ENCODE measurements at regions not wholly inside any gene's neighbourhood (a gene's known extent, or its start where the extent isn't known, plus 50 kb on each side); places are given as distances from the start of the nearest gene placed in this dataset.

DNA sequence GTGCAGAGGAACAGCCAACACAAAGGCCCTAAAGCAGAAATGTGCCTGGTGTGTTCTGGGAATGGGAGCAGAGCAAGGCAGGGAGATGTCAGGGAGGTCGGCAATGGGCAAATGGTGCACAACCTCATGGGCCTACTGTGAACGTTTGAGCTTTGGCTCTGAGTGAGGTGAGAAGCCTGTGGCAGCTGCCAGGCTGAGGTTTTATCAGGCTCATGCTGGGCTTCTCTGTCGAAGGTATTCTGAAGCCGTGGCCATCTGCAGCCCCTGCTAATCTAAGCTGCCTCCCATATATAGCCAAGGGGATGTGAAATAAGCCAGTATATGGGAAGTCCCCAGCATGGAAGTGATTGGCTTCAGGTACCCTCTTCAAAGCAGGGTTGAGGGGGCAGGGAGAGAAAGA is 193.3 kb downstream of the SLC4A3 start:
- in situ Hi-C loops (cut with HindIII; ENCODE audit: low sequenced_read_pairs): no loop called here
- DNase-seq (ENCODE audit: low spot score): no peak

DNA sequence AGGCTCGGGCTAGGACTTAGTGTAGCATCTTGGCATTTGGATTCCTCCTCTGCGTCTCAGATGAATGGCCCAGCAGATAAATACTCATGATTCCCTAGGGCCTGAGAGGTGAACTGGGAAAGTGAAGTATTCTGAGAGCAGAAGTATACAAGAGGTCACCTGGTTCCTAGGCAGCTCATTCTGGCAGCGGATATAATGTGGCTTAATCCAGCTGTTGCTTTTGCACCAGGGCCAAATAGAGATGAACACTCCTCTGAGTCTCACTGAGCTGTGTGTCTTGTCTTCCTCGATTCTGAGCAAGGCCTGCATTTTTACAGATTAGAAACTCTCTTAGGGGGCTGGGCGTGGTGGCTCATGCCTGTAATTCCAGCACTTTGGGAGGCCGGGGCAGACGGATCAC is 196.1 kb downstream of the SLC4A3 start:
- in situ Hi-C loops (cut with HindIII; ENCODE audit: low sequenced_read_pairs): no loop called here
- no peak for DNase-seq (ENCODE audit: low spot score)

DNA sequence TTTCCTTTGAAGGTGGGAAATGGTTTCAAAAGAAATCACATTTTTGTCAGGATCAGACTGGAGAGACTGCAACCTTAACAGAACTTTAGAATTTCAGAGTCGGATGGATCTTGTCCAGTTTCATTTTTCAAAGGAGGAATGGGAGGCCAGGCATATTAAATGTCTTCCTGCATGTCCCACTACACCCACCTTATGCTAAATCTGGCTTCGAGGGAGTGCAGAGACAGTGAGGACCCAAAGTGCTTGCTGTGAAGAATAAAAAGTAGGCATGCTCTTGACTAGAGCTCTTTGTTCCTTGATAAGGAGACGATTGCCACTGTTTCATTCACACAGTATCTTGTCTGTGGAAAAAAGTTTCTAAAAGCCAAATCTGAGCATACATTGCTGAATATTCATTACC is 197.6 kb downstream of the SLC4A3 start:
- DNase-seq (ENCODE audit: low spot score): no peak
- in situ Hi-C loops (cut with HindIII; ENCODE audit: low sequenced_read_pairs): no loop called here

DNA sequence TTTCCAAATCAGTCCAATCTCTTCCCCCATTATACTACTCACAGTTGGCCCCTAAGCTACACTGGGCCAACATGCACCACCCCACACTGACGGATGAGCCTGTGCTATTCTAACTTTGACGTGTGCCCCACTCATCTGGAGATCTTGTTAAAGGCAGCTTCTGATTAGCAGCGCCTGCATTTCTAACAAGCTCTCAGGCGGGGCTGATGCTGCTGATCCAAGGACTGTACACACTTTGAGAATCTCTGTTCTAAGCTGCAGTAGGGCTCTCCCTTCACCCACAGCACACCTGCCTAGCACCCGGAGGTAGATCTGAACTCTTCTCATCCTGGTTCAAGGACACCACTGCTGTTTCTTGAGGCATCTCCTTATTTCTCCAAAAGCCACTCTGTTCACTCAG is 200.7 kb downstream of the SLC4A3 start:
- in situ Hi-C loops (cut with HindIII; ENCODE audit: low sequenced_read_pairs): no loop called here
- no peak for DNase-seq (ENCODE audit: low spot score)

DNA sequence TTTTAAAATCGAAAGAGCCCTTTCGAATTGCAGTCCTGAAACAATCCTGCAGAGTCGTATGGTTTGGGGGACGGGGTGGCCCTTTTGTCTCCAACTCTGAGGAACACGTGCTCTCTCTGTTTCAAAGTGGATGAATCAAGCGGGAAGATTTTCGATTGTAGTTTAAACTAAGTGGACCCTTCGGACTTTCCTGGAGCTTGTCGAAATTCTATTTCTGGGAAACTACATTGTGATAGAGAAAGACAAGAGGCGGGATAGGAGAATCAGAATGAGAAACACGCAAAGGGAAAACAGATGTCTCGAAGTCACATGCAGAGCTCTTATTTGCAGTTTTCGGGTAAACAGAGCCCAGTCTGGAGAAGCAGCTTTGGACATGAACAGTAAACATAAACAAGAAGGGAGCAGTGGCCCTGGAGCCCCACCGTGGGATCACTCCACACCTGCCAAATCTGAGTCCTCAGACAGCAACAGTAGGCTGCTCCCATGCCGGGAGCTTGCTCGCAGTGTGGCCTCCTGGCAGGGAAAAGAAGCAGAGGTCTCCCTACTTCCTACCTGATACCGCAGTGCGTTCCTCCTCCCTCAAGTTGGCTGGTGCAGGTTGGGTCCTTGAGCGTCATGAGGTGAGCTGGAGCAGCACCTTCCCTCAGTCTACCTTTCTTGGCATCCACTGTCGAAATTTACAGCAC is 202.4 kb downstream of the SLC4A3 start:
- in situ Hi-C loops (cut with HindIII; ENCODE audit: low sequenced_read_pairs): no loop called here
- DNase-seq (ENCODE audit: low spot score): no peak

DNA sequence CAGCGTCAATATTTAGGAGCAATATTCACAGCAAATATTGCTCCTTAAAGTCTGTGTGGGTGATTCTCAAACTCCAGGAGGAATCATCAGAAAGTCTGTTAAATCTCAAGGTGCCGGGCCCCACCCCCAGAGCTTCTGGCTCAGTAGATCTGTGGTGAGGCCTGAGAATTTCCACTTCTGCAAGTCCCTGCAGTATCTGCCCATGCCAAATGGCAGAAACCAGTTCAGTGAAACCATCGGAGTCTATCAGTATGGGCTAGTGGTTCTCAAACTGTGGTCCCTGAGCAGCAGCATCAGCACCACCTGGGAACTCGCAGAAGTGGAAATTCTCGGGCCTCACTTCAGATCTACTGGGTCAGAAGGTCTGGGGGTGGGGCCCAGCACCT is 202.9 kb downstream of the SLC4A3 start:
- in situ Hi-C loops (cut with HindIII; ENCODE audit: low sequenced_read_pairs): no loop called here
- DNase-seq (ENCODE audit: low spot score): no peak

DNA sequence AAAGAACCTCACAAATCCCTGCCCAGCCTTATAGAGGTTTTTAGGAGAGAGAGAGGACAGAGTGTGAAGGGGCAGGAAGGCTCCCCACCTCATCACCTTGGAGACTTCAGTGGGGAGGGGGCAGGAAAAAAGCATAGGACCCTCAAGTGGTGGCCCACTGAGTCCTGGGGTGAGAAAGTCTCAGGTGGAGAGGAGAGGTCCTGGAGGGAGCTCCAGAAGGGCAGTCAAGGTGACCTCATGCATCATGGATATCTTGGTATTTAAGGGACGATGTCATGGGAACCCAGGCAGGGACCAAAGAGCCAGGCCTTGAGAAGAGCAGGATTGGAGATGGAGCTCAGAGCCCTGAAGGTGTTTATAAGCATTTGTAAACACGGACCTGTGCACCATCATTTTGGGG is 204.5 kb downstream of the SLC4A3 start:
- DNase-seq (ENCODE audit: low spot score): no peak
- in situ Hi-C loops (cut with HindIII; ENCODE audit: low sequenced_read_pairs): no loop called here

DNA sequence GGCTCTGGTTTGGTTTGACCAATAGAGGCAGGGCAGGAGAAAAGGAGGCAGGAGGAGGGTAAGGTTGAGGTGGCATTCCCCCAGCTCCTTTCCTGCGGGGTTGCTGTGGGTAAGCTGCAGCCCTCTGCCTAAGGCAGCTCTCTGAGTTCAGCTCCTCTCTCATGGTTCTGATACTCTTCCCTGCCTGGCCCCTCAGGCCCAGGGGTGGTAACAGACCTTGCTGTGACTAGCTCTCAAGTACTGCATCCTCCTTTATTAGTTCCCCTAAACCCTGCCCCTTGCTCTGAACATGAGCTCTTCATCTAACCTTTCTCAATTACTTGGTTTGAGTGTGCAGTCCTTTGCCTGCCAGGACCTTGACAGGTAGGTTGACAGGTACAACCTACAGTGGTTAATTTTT is 205.5 kb downstream of the SLC4A3 start:
- in situ Hi-C loops (cut with HindIII; ENCODE audit: low sequenced_read_pairs): no loop called here

DNA sequence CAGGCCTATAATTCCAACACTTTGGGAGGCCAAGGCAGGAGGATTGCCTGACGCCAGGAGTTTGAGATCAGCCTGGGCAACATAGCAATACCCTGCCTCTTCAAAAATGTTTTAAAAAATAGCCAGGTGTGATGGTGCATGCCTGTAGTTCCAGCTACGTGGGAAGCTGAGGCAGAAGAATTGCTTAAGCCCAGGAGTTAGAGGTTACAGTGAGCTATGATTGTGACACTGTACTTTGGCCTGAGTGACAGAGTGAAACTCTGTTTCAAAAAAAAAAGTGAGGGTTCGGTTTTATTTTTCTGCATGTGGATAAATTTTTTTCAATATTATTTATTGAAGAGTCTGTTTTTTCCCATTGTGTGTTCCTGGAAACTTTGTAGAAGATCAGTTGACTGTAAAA is 208.1 kb downstream of the SLC4A3 start:
- in situ Hi-C loops (cut with HindIII; ENCODE audit: low sequenced_read_pairs): no loop called here
- no peak for DNase-seq (ENCODE audit: low spot score)

More for the DNA sequence above, 205.5 kb downstream of the SLC4A3 start:
- DNase-seq (ENCODE audit: low spot score): no peak

DNA sequence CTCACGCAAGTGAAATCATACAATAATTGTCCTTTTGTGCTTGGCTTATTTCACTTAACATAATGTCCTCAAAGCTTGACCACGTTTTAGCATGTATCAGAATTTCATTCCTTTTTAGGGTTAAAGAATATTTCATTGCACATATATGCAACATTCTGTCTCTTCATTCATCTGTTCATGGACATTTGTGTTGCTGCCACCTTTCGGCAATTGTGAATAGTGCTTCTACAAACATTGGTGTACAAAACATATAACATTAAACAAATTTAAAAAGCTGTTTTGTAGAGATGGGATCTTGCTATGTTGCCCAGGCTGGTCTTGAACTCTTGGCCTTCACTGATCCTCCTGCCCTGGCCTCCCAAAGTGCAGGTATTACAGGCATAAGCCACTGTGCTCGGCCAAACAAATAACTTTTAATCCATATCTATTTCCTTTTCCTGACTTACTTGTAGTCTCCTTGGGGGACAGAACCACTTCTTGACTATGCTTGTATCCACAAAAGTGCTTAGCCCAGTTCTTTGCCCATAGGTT is 209.3 kb downstream of the SLC4A3 start:
- in situ Hi-C loops (cut with HindIII; ENCODE audit: low sequenced_read_pairs): no loop called here
- no peak for DNase-seq (ENCODE audit: low spot score)

DNA sequence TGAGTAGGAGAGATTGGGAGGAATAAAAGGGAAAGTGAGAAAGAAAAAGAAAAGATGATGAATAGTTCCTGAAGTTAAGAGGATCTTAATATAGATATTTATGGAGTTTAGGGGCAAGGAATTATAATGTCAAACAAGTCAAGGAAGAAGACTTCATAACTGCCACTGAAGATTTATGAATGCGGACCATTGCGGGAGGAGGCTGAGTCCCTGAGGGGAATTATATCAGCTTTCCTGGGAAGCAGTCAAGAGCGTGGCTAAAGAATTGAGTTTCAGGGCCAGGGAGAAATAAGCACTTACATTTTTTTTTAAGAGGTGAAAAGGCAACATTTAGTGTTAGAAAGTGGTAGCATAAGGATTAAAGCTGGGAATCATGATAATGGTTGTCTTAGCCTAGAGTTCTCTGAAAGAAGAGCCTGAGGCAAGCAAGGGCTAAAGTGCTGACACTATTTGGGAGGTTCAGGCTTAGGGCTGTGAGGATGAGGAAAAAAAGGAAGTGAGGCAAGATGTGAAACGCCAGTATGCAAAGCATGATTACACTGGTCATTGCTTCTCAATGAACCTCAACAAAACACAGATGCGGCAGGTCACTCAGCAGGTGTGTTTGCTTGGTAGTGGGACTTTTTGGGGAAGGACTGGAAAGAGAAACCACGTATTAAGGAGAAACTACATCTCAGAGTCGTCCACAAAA is 217.1 kb downstream of the SLC4A3 start:
- in situ Hi-C loops (cut with HindIII; ENCODE audit: low sequenced_read_pairs): no loop called here
- no peak for DNase-seq (ENCODE audit: low spot score)

DNA sequence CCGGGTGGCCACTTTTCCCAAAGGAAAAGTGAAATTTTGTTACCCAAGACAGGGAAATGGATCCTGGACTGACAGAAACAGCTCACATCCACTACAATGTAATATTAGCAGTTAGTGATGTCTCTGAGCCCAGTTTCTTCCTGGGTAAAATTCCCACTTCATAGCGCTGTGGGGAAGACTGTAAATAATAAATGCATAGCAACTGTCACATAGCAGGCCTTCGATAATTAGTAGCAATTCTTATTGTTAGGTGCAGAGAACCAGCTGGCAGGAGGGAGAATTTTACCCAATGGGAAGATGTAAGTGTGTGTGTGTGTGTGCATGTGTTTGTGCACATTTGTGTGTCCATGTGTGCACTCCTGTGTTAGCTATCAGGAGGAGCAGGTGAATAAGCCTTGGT is 221.5 kb downstream of the SLC4A3 start:
- DNase-seq (ENCODE audit: low spot score): no peak
- in situ Hi-C loops (cut with HindIII; ENCODE audit: low sequenced_read_pairs): no loop called here

DNA sequence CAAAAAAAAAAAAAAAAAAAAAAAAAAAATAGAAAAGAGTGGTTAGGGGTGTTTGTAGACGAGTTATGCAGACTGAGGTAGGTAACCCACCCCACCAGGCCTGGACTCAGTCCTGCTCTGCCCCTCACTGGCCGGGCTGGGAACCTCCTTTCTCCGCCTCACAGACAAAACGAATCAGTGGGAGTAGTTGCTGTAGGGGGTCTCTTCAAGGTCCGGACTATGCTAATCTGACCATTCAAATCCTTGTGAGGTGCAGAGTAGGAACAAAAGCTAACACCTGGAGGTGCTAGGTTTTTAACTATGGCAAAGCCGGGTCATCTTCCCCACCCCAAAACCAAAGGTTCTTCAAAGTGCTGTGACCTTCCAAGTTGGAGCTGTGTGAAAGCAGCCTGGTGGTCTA is 223.7 kb downstream of the SLC4A3 start:
- no peak for DNase-seq (ENCODE audit: low spot score)
- in situ Hi-C loops (cut with HindIII; ENCODE audit: low sequenced_read_pairs): no loop called here

DNA sequence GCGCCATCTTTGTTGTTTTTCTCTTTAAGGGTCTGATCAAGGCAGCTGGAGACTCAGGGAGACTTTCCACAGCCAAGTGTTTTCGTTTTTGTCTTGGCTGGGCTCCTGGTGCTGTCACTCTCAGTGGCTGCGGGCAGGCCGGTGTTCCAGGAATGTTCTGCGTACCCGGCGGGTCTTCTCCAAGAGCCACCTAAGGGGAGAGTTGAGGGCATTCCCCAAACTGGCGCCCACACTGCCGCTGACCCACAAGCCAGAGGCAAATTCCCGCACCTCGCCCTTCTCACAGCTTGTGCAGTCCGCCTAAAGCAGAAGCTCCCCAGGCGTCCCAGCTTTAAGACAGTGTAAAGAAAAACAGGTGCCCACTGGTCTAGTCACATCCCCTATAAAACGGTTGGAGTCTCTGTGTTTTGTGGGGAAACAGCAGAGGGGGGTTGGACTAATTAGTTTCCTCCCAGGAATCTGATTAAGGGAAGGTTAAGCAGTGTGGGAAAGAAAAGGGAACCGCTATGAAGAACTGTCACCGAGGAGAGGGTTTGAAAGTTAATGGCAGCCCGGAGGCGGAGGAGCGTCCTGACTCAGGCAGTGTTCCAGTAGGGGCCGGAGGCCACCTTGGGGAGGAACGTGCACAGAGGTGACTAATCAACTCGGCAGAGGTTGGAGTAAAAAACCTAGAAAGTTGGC is 224.5 kb downstream of the SLC4A3 start:
- in situ Hi-C loops (cut with HindIII; ENCODE audit: low sequenced_read_pairs): no loop called here
- DNase-seq (ENCODE audit: low spot score): no peak

DNA sequence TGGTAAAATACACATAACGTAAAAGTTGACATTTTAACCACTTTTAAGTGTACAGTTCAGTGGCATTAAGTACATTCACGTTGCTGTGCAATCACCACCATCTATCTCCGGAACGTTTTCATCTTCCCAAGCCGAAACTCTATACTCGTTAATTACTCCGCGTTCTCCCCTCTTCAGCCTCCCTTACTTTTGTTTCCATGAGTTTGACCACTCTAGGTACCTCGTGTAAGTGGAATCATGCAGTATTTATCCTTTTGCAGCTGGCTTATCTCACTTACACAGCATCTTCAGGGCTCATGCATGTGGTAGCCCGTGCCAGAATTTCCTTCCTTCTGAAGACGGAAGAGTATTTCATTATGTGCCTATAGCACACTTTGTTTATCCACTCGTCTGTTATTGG is 225.2 kb downstream of the SLC4A3 start:
- in situ Hi-C loops (cut with HindIII; ENCODE audit: low sequenced_read_pairs): no loop called here
- no peak for DNase-seq (ENCODE audit: low spot score)

DNA sequence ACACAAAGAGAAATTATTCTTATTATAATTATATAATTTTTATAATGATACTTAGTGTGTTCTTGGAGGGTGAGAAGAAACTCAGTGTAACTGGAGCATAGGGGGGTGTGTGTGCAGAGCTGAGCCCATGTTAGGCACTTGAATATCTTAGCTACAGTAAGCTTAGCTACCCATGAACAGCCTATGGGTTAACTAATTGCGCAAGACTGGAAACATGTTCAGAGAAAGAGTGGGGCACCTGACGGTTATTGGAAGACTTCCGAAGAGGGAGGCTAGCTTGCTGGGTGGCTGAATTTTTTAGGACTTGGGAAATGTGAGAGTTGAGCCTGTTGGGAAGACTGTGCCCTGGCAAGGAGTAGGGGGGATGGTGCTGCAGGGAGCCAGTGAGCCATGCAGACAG is 229.2 kb downstream of the SLC4A3 start:
- DNase-seq (ENCODE audit: low spot score): no peak
- in situ Hi-C loops (cut with HindIII; ENCODE audit: low sequenced_read_pairs): no loop called here

DNA sequence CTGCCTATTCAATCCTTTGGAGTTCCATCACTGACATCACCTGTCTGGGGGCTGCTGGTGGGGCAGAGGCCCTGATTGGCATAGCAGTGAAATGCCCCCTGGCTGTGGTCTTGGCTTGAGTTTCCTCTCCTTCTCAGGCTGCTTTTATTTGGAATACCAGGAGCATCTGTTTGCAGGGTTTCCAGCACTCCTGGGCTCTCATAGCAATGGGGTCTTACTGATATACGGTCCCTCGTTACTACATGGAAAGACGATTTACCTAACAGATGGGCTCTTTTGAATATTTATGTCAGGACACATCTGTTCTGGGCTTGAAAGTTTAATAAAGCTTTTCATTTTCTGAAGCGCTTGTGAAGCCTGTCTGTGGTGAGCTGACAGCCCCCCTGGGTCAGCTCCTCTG is 230.3 kb downstream of the SLC4A3 start:
- DNase-seq (ENCODE audit: low spot score): no peak
- in situ Hi-C loops (cut with HindIII; ENCODE audit: low sequenced_read_pairs): no loop called here

DNA sequence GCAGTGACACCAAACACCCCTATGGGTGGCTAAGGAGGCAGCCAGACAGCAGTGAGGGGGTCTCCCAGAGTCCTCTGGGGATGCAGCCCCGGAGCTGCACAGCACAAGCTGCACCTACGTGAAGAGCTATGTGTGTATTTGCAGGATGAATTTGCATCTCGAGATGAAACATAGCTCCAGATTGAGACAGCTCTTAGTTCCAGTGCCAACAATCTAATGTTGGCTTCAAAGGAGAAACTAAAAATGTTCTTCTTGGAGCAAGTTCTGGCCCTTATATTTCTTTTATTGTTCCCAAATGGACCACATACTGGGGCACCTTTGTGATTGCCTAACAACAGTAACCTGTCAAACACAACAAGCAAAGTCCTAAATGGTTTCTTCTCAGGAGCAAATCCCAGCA is 233.9 kb downstream of the SLC4A3 start:
- no peak for DNase-seq (ENCODE audit: low spot score)
- in situ Hi-C loops (cut with HindIII; ENCODE audit: low sequenced_read_pairs): no loop called here

DNA sequence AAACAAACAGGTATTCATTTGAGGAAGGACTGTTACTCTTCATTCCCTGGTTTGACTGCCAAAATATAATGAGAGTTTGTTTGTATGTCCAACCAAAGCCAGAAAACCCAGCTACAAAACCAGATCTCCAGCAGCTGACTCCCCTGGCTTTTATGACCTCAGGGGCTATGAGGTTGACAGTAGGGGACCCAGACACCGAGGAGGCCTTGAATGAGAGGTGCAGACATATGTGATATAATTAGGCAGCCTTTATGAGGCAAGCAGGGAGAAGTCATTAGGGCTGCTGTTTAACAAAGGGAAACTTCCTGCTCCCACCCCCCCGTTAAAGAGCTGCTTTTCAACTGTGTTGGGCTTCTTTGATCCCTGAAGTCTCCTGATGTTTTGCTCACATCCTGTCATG is 236.7 kb downstream of the SLC4A3 start:
- in situ Hi-C loops (cut with HindIII; ENCODE audit: low sequenced_read_pairs): no loop called here
- no peak for DNase-seq (ENCODE audit: low spot score)

DNA sequence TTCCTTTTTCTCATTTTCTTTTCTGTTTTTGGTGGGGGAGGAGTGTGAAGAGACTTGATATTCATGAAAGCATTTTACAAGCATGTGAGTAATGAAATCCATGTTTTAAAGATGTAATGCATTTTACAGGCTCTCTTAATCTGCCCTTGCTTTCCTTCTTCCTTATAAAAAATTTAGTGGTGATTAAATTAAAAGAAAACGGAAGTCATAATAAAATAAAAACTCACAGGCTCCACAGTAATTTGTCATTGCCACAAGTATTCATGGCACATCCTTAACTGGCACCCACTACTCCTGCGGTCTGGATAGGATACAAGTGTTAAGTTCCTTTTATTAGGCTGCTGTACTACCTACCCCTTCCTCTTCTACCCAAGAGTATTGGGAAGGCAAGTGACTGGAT is 241.2 kb downstream of the SLC4A3 start:
- DNase-seq (ENCODE audit: low spot score): no peak
- in situ Hi-C loops (cut with HindIII; ENCODE audit: low sequenced_read_pairs): no loop called here

DNA sequence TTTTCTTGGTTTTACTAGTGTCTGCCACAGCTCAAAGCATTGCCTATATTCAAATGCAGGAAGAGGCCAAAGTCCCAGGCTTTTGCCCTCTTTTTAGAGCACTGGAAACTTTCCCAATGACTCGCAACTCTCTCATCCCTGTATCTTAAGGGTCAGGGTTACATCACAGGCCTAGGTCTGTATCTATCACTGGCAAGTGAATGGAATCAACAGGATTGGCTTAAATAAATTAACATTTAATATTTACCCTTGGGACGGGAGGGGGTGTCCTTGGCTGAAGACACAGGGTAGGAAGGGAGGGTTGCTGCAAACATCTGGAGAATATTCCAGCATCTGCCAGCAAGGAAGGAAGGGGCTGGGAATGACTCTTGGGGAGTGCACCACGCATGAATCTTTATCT is 242.6 kb downstream of the SLC4A3 start:
- in situ Hi-C loops (cut with HindIII; ENCODE audit: low sequenced_read_pairs): no loop called here
- DNase-seq (ENCODE audit: low spot score): no peak

All from G401 (cell line).